Fibroblast of mammary gland (primary cell): ENCODE measurements at regions not wholly inside any gene's neighbourhood (a gene's known extent, or its start where the extent isn't known, plus 50 kb on each side); places are given as distances from the start of the nearest gene placed in this dataset.

Source experiments
- DNase-seq: peaks from one replicate; pipeline ENCODE4 v3.0.0-alpha.2; 2010; ENCODE audit warnings: low read depth
- H3K4me3 ChIP-seq: 2 replicates; pipeline ENCODE4 v1.5.1; 2011; ENCODE audit warnings: low read depth, mild to moderate bottlenecking, low read length, moderate library complexity; ENCODE audit not compliant: control insufficient read depth
- CTCF ChIP-seq: conservative IDR thresholded peaks from 2 replicates; pipeline ENCODE4 v1.5.1; 2011; ENCODE audit warnings: low read depth, low read length, inconsistent platforms; ENCODE audit not compliant: control insufficient read depth, insufficient read depth

GRCh38 chr6:44609051-44609612 is 221.6 kb downstream of the CDC5L start:
- DNase-seq = no peak
- no peak overlapping the region for H3K4me3 ChIP-seq
- TF ChIP-seq CTCF = no peak

- H3K4me3 ChIP-seq = no peak overlapping the region
- DNase-seq = no peak
- no peak for TF ChIP-seq CTCF
Observed at GRCh38 chr6:44614396-44614795, 226.9 kb downstream of the CDC5L start.

GRCh38 chr6:44615621-44616020 is 228.1 kb downstream of the CDC5L start:
- DNase-seq = no peak
- no peak for TF ChIP-seq CTCF
- H3K4me3 ChIP-seq = no peak overlapping the region

- no peak for TF ChIP-seq CTCF
- H3K4me3 ChIP-seq = no peak overlapping the region
- no peak for DNase-seq
Observed at GRCh38 chr6:44617416-44617815, 229.9 kb downstream of the CDC5L start.

- H3K4me3 ChIP-seq = no peak overlapping the region
- DNase-seq = no peak
- TF ChIP-seq CTCF = no peak
Observed at GRCh38 chr6:44618371-44618770, 230.9 kb downstream of the CDC5L start.

- DNase-seq = no peak
- H3K4me3 ChIP-seq = no peak overlapping the region
- no peak for TF ChIP-seq CTCF
Observed at GRCh38 chr6:44620922-44621321, 233.4 kb downstream of the CDC5L start.

- no peak for DNase-seq
- no peak for TF ChIP-seq CTCF
- no peak overlapping the region for H3K4me3 ChIP-seq
Observed at GRCh38 chr6:44621846-44622245, 234.3 kb downstream of the CDC5L start.
